Astrocyte (in vitro differentiated cells and primary cell): ENCODE measurements at regions not wholly inside any gene's neighbourhood (a gene's known extent, or its start where the extent isn't known, plus 50 kb on each side); places are given as distances from the start of the nearest gene placed in this dataset.

Experiments
- DNase-seq: peaks from one replicate; pipeline ENCODE4 v3.0.0-alpha.2; 2010; ENCODE audit warnings: low read depth
- FAIRE-seq: peaks from 2 replicates; lab custom pipeline; 2011; peaks lifted over from hg19 to GRCh38; lab: Jason Lieb, UNC
- H2AFZ ChIP-seq: 2 replicates; pipeline ENCODE4 v1.6.0; 2012; ENCODE audit warnings: low read depth, low read length, inconsistent platforms
- H3K27ac ChIP-seq: 2 replicates; pipeline ENCODE4 v1.5.1; 2011; ENCODE audit warnings: low read depth, low read length, inconsistent platforms
- H3K27me3 ChIP-seq: 2 replicates; pipeline ENCODE4 v1.6.0; 2011; ENCODE audit warnings: low read length, inconsistent platforms; ENCODE audit not compliant: insufficient read depth
- H3K36me3 ChIP-seq: 2 replicates; pipeline ENCODE4 v1.5.1; 2011; ENCODE audit warnings: low read length, inconsistent platforms; ENCODE audit not compliant: insufficient read depth
- H3K4me1 ChIP-seq: 2 replicates; pipeline ENCODE4 v1.5.1; 2011; ENCODE audit warnings: low read length, inconsistent platforms; ENCODE audit not compliant: insufficient read depth
- H3K4me2 ChIP-seq: 2 replicates; pipeline ENCODE4 v1.6.0; 2012; ENCODE audit warnings: low read length, inconsistent platforms
- H3K4me3 ChIP-seq: 2 replicates; pipeline ENCODE4 v1.5.1; 2011; ENCODE audit warnings: low read depth, mild to moderate bottlenecking, low read length, inconsistent platforms; ENCODE audit not compliant: insufficient read depth
- H3K79me2 ChIP-seq: 2 replicates; pipeline ENCODE4 v1.6.0; 2012; ENCODE audit warnings: mild to moderate bottlenecking, low read length, inconsistent platforms; ENCODE audit not compliant: insufficient read depth
- H3K9ac ChIP-seq: 2 replicates; pipeline ENCODE4 v1.6.0; 2012; ENCODE audit warnings: mild to moderate bottlenecking, low read length, inconsistent platforms
- H3K9me3 ChIP-seq: 2 replicates; pipeline ENCODE4 v1.5.1; 2012; ENCODE audit warnings: low read depth, mild to moderate bottlenecking, low read length, inconsistent platforms; ENCODE audit not compliant: insufficient read depth
- H4K20me1 ChIP-seq: 2 replicates; pipeline ENCODE4 v1.6.0; 2012; ENCODE audit warnings: low read length, inconsistent platforms; ENCODE audit not compliant: insufficient read depth
- H3K27ac Mint-ChIP-seq: one replicate; pipeline ENCODE4 v1.8.0; 2021; ENCODE audit warnings: mild to moderate bottlenecking, mixed read lengths; ENCODE audit not compliant: unreplicated experiment
- H3K27me3 Mint-ChIP-seq: one replicate; pipeline ENCODE4 v1.8.0; 2021; ENCODE audit warnings: low read depth, mixed read lengths; ENCODE audit not compliant: unreplicated experiment
- H3K36me3 Mint-ChIP-seq: one replicate; pipeline ENCODE4 v1.8.0; 2021; ENCODE audit warnings: low read depth, mixed read lengths; ENCODE audit not compliant: unreplicated experiment
- H3K4me1 Mint-ChIP-seq: one replicate; pipeline ENCODE4 v1.8.0; 2021; ENCODE audit warnings: low read depth, mixed read lengths; ENCODE audit not compliant: unreplicated experiment
- H3K4me3 Mint-ChIP-seq: one replicate; pipeline ENCODE4 v1.8.0; 2021; ENCODE audit warnings: mild to moderate bottlenecking, moderate library complexity, mixed read lengths; ENCODE audit not compliant: unreplicated experiment
- H3K9me3 Mint-ChIP-seq: one replicate; pipeline ENCODE4 v1.8.0; 2021; ENCODE audit warnings: mild to moderate bottlenecking, mixed read lengths; ENCODE audit not compliant: unreplicated experiment
- CTCF ChIP-seq: IDR thresholded peaks from 2 replicates; pipeline ENCODE4 v1.5.1; 2011; ENCODE audit warnings: low read depth, mild to moderate bottlenecking, inconsistent platforms, low read length, moderate library complexity; ENCODE audit not compliant: insufficient read depth
- EZH2 ChIP-seq: IDR thresholded peaks from 2 replicates; pipeline ENCODE4 v1.6.1; 2012; ENCODE audit warnings: mild to moderate bottlenecking, low read length, inconsistent platforms; ENCODE audit not compliant: insufficient read depth

- H3K79me2 ChIP-seq = no peaks in the 10 kb centered on the region
- Mint-ChIP-seq H3K36me3 (no peaks in the 10 kb centered on the region), H3K27ac (no peak overlapping the region), H3K27me3 (peaks cover 2% of the 10 kb centered on the region), H3K4me1 (no peaks in the 10 kb centered on the region), H3K4me3 (no peak overlapping the region), H3K9me3 (peaks cover 11% of the 10 kb centered on the region)
- H3K27me3 ChIP-seq = peaks cover 2% of the 10 kb centered on the region
- no peak overlapping the region for H3K4me2 ChIP-seq
- H3K36me3 ChIP-seq = no peaks in the 10 kb centered on the region
- no peak overlapping the region for H3K4me3 ChIP-seq
- no peaks in the 10 kb centered on the region for H3K4me1 ChIP-seq
- DNase-seq (no peak), FAIRE-seq (no peak)
- no peaks in the 10 kb centered on the region for H4K20me1 ChIP-seq
- no peak overlapping the region for H2AFZ ChIP-seq
- no peak overlapping the region for H3K27ac ChIP-seq
- no peaks in the 10 kb centered on the region for H3K9me3 ChIP-seq
- TF ChIP-seq EZH2 = no peak
- TF ChIP-seq CTCF = no peak
- H3K9ac ChIP-seq = no peak overlapping the region
These were observed 73.9 kb upstream of the ADCY1 start for GRCh38 chr7:45500257-45500656.

- H3K79me2 ChIP-seq = no peaks in the 10 kb centered on the region
- Mint-ChIP-seq H3K27ac (no peak overlapping the region), H3K27me3 (peaks cover 8% of the 10 kb centered on the region), H3K4me3 (no peak overlapping the region), H3K4me1 (no peaks in the 10 kb centered on the region), H3K9me3 (peaks cover 16% of the 10 kb centered on the region), H3K36me3 (no peaks in the 10 kb centered on the region)
- TF ChIP-seq CTCF (no peak), EZH2 (no peak)
- FAIRE-seq (no peak), DNase-seq (no peak)
- H3K27me3 ChIP-seq = peaks cover 2% of the 10 kb centered on the region
- H3K4me1 ChIP-seq = no peaks in the 10 kb centered on the region
- no peak overlapping the region for H3K27ac ChIP-seq
- no peak overlapping the region for H3K4me2 ChIP-seq
- no peaks in the 10 kb centered on the region for H3K36me3 ChIP-seq
- no peak overlapping the region for H3K4me3 ChIP-seq
- H3K9me3 ChIP-seq = peaks cover 5% of the 10 kb centered on the region
- no peaks in the 10 kb centered on the region for H4K20me1 ChIP-seq
- H3K9ac ChIP-seq = no peak overlapping the region
- no peak overlapping the region for H2AFZ ChIP-seq
These were observed 72.4 kb upstream of the ADCY1 start for GRCh38 chr7:45501791-45502190.

GRCh38 chr7:45506059-45506458 is 68.1 kb upstream of the ADCY1 start:
- Mint-ChIP-seq H3K27ac (no peak overlapping the region), H3K9me3 (peaks cover 18% of the 10 kb centered on the region), H3K36me3 (no peaks in the 10 kb centered on the region), H3K27me3 (peaks cover 8% of the 10 kb centered on the region), H3K4me3 (no peak overlapping the region), H3K4me1 (no peaks in the 10 kb centered on the region)
- Histone ChIP-seq H4K20me1 (no peaks in the 10 kb centered on the region), H3K4me3 (no peak overlapping the region), H3K9ac (no peak overlapping the region), H3K4me2 (no peak overlapping the region), H3K27ac (no peak overlapping the region), H3K4me1 (no peaks in the 10 kb centered on the region), H3K27me3 (no peaks in the 10 kb centered on the region), H2AFZ (no peak overlapping the region), H3K36me3 (no peaks in the 10 kb centered on the region), H3K79me2 (no peaks in the 10 kb centered on the region), H3K9me3 (peaks cover 5% of the 10 kb centered on the region)
- FAIRE-seq = no peak
- no peak for DNase-seq
- TF ChIP-seq EZH2 = no peak
- TF ChIP-seq CTCF = no peak
